Right atrium auricular region (tissue), 2 donors: ENCODE measurements at regions not wholly inside any gene's neighbourhood (a gene's known extent, or its start where the extent isn't known, plus 50 kb on each side); places are given as distances from the start of the nearest gene placed in this dataset.

ENCODE experiments used
- DNase-seq: peaks from one replicate; pipeline ENCODE4 v3.0.0-alpha.2; 2019; ENCODE audit warnings: low spot score
- H3K27ac ChIP-seq, 2 donors: fragments of 200-600 bp; sonication (generic); 1 replicate in 1 of 2; 2 replicates in 1 of 2; pipeline ENCODE4 v1.5.1; 2016 to 2019
- H3K27me3 ChIP-seq, 2 donors: fragments of 200-600 bp; sonication (generic); one replicate each; pipeline versions ENCODE4 v1.5.1 to v1.6.0; 2017 to 2019
- H3K36me3 ChIP-seq: fragments of 200-600 bp; sonication (generic); one replicate; pipeline ENCODE4 v1.5.1; 2016
- H3K4me1 ChIP-seq, 2 donors: fragments of 200-600 bp; sonication (generic); one replicate each; pipeline versions ENCODE4 v1.5.1 to v1.6.0; 2017 to 2019
- H3K4me3 ChIP-seq, 2 donors: fragments of 200-600 bp; sonication (generic); 1 replicate in 1 of 2; 2 replicates in 1 of 2; pipeline ENCODE4 v1.5.1; 2017 to 2019; ENCODE audit warnings: mild to moderate bottlenecking in 1 of 2, moderate library complexity in 1 of 2
- H3K9me3 ChIP-seq, 2 donors: fragments of 200-600 bp; sonication (generic); one replicate each; pipeline ENCODE4 v1.5.1; 2019
- TF ChIP-seq, protein P1 (sequence below), 2 donors: fragments of 200-600 bp; sonication (generic); IDR thresholded peaks; one replicate each; pipeline ENCODE4 v1.5.1; 2019; ENCODE audit warnings: antibody characterized with exemption in 2 of 2

DNA sequence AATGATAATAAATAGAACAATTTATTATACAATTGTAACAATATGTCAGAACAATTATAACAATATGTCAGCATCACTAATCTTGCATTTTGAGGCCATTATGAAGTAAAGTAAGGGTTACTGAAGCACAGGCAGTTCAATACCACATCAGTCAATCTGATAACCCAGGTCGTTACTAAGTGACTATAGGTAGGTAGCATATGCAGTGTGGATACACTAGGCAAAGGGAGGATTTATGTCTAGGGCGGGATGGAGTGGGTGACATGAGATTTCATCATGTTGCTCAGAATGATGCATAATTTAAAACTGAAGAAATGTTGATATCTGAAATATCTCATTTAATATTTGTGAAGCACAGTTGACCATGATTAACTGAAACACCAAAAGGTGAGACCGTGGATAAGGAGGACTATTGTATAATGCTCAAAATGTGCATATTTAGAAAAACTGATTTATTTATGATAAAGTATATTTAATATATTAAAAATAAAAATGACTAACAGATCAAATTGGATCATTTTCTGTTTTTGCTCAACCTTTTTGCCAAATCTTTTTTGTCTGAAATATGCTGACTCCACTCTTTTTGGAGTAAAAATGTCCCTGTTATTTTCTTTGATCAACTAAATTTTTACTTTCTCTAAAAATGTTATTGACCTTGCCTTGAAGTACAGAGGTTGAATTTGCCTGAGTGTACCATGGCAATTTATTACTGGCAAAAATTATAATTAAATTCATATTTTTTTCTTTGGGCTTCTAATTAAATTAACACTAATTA is 1189.4 kb upstream of the USP15 start:
- no peak overlapping the region for H3K27ac ChIP-seq
- H3K36me3 ChIP-seq: no peaks in the 10 kb centered on the region
- no peak for DNase-seq
- no peaks in the 10 kb centered on the region for H3K4me1 ChIP-seq
- TF ChIP-seq, protein P1, sequence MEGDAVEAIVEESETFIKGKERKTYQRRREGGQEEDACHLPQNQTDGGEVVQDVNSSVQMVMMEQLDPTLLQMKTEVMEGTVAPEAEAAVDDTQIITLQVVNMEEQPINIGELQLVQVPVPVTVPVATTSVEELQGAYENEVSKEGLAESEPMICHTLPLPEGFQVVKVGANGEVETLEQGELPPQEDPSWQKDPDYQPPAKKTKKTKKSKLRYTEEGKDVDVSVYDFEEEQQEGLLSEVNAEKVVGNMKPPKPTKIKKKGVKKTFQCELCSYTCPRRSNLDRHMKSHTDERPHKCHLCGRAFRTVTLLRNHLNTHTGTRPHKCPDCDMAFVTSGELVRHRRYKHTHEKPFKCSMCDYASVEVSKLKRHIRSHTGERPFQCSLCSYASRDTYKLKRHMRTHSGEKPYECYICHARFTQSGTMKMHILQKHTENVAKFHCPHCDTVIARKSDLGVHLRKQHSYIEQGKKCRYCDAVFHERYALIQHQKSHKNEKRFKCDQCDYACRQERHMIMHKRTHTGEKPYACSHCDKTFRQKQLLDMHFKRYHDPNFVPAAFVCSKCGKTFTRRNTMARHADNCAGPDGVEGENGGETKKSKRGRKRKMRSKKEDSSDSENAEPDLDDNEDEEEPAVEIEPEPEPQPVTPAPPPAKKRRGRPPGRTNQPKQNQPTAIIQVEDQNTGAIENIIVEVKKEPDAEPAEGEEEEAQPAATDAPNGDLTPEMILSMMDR (IDR thresholded peaks at IDR 0.05): no peak
- H3K4me3 ChIP-seq: no peak overlapping the region
- H3K9me3 ChIP-seq: no peaks in the 10 kb centered on the region
- no peaks in the 10 kb centered on the region for H3K27me3 ChIP-seq

DNA sequence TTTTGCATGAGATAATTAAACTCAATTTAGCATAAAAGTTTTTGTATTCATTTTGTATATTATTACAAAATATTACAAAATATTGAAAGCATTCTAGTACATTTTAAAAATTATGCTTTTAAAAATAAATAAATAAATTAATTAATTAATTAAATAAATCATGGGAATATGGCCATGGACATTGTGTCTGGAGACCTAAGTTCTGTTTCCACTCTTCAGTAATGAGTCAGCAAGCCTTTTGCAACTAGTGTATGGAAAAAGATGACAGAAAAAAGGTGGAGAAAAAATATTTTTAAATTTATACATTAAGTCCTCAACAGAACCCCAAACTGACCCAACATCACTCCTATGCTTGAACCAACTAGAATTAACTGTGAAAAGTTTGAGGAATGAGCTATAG is 1187.5 kb upstream of the USP15 start:
- no peak overlapping the region for H3K4me3 ChIP-seq
- no peak for DNase-seq
- TF ChIP-seq, protein P1 (IDR thresholded peaks at IDR 0.05): no peak
- H3K36me3 ChIP-seq: no peaks in the 10 kb centered on the region
- no peak overlapping the region for H3K27ac ChIP-seq
- H3K27me3 ChIP-seq: no peaks in the 10 kb centered on the region
- H3K9me3 ChIP-seq: no peaks in the 10 kb centered on the region
- H3K4me1 ChIP-seq: no peaks in the 10 kb centered on the region

DNA sequence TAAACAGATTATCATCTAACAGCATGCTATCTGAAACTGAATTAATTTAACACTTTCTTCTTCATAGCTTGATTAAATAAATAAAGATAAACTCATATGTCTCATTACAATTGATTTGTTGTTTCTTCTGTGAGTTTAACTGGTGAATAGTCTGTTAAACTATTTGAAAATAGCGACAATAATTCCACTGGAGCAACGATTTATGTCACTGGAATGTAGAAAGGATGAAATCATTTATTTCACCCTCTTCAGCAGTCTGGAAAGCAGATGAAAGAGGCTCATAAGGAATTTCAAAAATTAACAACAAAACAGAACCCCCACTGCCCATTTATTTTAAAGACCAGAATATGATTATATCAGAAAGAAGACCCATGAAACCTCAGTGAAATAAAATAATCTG is 1165.1 kb upstream of the USP15 start:
- TF ChIP-seq, protein P1 (IDR thresholded peaks at IDR 0.05): no peak

DNA sequence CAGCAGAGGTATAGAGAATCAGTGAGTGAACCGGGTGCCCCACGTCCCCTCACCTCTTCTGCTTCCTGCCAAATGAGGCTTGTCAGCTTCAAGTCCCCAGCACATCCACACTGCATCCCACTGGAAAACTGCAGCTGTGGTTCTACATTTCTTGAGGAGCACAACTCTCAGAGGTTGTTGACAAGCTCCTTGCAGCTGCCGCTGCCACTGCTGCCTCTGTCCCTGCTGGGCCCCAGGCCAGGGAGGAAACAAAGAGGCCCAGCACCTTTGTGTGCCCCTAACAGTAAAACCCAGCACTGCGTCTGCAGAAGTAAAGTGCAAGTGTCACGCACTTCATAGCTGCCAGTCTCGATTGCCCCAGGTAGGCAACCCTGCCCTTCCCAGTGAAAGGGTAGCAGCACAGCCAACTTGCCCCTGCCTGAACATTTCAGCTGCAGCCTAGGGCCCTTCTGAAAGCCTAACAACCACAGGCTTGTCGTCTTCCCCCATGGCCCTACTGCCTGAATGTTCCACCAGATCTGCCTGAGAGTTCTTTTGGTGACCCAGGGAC is 1162.1 kb upstream of the USP15 start:
- no peak overlapping the region for H3K27ac ChIP-seq
- TF ChIP-seq, protein P1 (IDR thresholded peaks at IDR 0.05): no peak

More for the DNA sequence above, 1165.1 kb upstream of the USP15 start:
- no peaks in the 10 kb centered on the region for H3K4me1 ChIP-seq
- H3K27ac ChIP-seq: no peak overlapping the region
- H3K36me3 ChIP-seq: no peaks in the 10 kb centered on the region
- H3K4me3 ChIP-seq: no peak overlapping the region
- DNase-seq: no peak
- H3K27me3 ChIP-seq: no peaks in the 10 kb centered on the region
- H3K9me3 ChIP-seq: no peaks in the 10 kb centered on the region

DNA sequence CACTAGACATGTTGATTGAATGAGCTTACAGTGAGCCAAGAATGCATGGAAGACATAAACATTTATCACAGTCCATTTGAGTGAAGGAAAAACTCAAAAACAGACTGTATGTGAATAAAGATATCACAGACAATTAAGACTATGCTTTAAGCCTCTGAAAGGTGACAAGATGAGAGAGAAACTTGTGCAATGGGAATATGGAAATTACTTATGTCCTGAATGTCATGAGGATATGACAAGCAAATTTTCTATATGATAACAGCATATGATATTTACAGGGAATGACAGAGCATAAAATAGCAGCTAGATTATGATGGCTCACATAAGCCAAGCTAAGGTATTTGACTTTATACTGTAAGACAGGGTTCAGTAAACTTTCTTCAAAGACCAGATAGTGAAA is 1153.1 kb upstream of the USP15 start:
- peaks cover 0 to 27% of the 10 kb centered on the region in 2 donors for H3K9me3 ChIP-seq
- H3K27ac ChIP-seq: no peak overlapping the region
- TF ChIP-seq, protein P1 (IDR thresholded peaks at IDR 0.05): no peak
- no peaks in the 10 kb centered on the region for H3K4me1 ChIP-seq
- DNase-seq: no peak
- H3K36me3 ChIP-seq: no peaks in the 10 kb centered on the region
- no peak overlapping the region for H3K4me3 ChIP-seq
- H3K27me3 ChIP-seq: no peaks in the 10 kb centered on the region

More for the DNA sequence above, 1162.1 kb upstream of the USP15 start:
- peaks cover 0 to 3% of the 10 kb centered on the region in 2 donors for H3K9me3 ChIP-seq
- no peak overlapping the region for H3K4me3 ChIP-seq
- no peak for DNase-seq
- no peaks in the 10 kb centered on the region for H3K27me3 ChIP-seq
- no peaks in the 10 kb centered on the region for H3K36me3 ChIP-seq
- H3K4me1 ChIP-seq: no peaks in the 10 kb centered on the region
